Progenitor cell of endocrine pancreas (in vitro differentiated cells): ENCODE measurements at regions not wholly inside any gene's neighbourhood (a gene's known extent, or its start where the extent isn't known, plus 50 kb on each side); places are given as distances from the start of the nearest gene placed in this dataset.

Experiments
- DNase-seq: peaks from one replicate; pipeline ENCODE4 v3.0.0; 2021; ENCODE audit warnings: low spot score; ENCODE audit not compliant: unreplicated experiment
- H3K27ac Mint-ChIP-seq: 2 replicates; pipeline ENCODE4 v1.8.0; 2021; ENCODE audit warnings: mild to moderate bottlenecking, moderate library complexity, mixed read lengths
- H3K27me3 Mint-ChIP-seq: 2 replicates; pipeline ENCODE4 v1.8.0; 2021; ENCODE audit warnings: mixed read lengths
- H3K36me3 Mint-ChIP-seq: 2 replicates; pipeline ENCODE4 v1.8.0; 2022; ENCODE audit warnings: mixed read lengths; ENCODE audit not compliant: insufficient read depth
- H3K4me1 Mint-ChIP-seq: 2 replicates; pipeline ENCODE4 v1.8.0; 2021; ENCODE audit warnings: low read depth, mixed read lengths
- H3K4me3 Mint-ChIP-seq: 2 replicates; pipeline ENCODE4 v1.8.0; 2021; ENCODE audit warnings: low read depth, mild to moderate bottlenecking, moderate library complexity, mixed read lengths
- H3K9me3 Mint-ChIP-seq: 2 replicates; pipeline ENCODE4 v1.8.0; 2021; ENCODE audit warnings: low read depth, mixed read lengths
- CTCF ChIP-seq: fragments of 200-600 bp; sonication (generic); IDR thresholded peaks from one replicate; pipeline ENCODE4 v1.5.0; 2021; ENCODE audit warnings: antibody characterized with exemption, mild to moderate bottlenecking; ENCODE audit not compliant: unreplicated experiment

GRCh38 chr4:11566444-11567022 is 137.8 kb upstream of the HS3ST1 start:
- Mint-ChIP-seq H3K9me3 (no peaks in the 10 kb centered on the region), H3K27me3 (no peaks in the 10 kb centered on the region), H3K4me1 (peaks cover 3% of the 10 kb centered on the region), H3K27ac (no peak overlapping the region), H3K36me3 (no peaks in the 10 kb centered on the region), H3K4me3 (no peak overlapping the region)
- no peak for DNase-seq
- TF ChIP-seq CTCF, result no peak

GRCh38 chr4:11565899-11566298 is 137.2 kb upstream of the HS3ST1 start:
- Mint-ChIP-seq H3K9me3 (no peaks in the 10 kb centered on the region), H3K27me3 (no peaks in the 10 kb centered on the region), H3K27ac (no peak overlapping the region), H3K4me3 (no peak overlapping the region), H3K4me1 (peaks cover 3% of the 10 kb centered on the region), H3K36me3 (no peaks in the 10 kb centered on the region)
- DNase-seq, result no peak
- no peak for TF ChIP-seq CTCF

GRCh38 chr4:11565213-11565612 is 136.5 kb upstream of the HS3ST1 start:
- Mint-ChIP-seq H3K27ac (no peak overlapping the region), H3K4me3 (no peak overlapping the region), H3K36me3 (no peaks in the 10 kb centered on the region), H3K9me3 (no peaks in the 10 kb centered on the region), H3K4me1 (peaks cover 3% of the 10 kb centered on the region), H3K27me3 (no peaks in the 10 kb centered on the region)
- no peak for TF ChIP-seq CTCF
- no peak for DNase-seq

- no peak overlapping the region for H3K4me3 Mint-ChIP-seq
- H3K36me3 Mint-ChIP-seq, result no peaks in the 10 kb centered on the region
- H3K27me3 Mint-ChIP-seq, result no peaks in the 10 kb centered on the region
- TF ChIP-seq CTCF, result no peak
- no peak overlapping the region for H3K27ac Mint-ChIP-seq
- no peak for DNase-seq
- peaks cover 7% of the 10 kb centered on the region for H3K9me3 Mint-ChIP-seq
- H3K4me1 Mint-ChIP-seq, result peaks cover 3% of the 10 kb centered on the region
Observed at GRCh38 chr4:11564021-11564420, 135.3 kb upstream of the HS3ST1 start.

- H3K9me3 Mint-ChIP-seq, result peaks cover 3% of the 10 kb centered on the region
- no peak for DNase-seq
- no peak for TF ChIP-seq CTCF
- H3K4me3 Mint-ChIP-seq, result no peak overlapping the region
- no peaks in the 10 kb centered on the region for H3K27me3 Mint-ChIP-seq
- no peaks in the 10 kb centered on the region for H3K4me1 Mint-ChIP-seq
- no peaks in the 10 kb centered on the region for H3K36me3 Mint-ChIP-seq
- H3K27ac Mint-ChIP-seq, result no peak overlapping the region
Observed at GRCh38 chr4:11549525-11549924, 120.8 kb upstream of the HS3ST1 start.
